ENCODE measurements at regions not wholly inside any gene's neighbourhood (a gene's known extent, or its start where the extent isn't known, plus 50 kb on each side); places are given as distances from the start of the nearest gene placed in this dataset.

GRCh38 chr2:48902521-48902920, 147.0 kb upstream of the LHCGR start:
- no peak for ATAC-seq (ENCODE audit: insufficient read depth, low FRiP score)
- no peak for DNase-seq
- TF ChIP-seq CTCF (IDR thresholded peaks at IDR 0.05; ENCODE audit: control extremely low read depth, extremely low read depth), result no peak
- WGBS, 2 donors, result 87% methylated on average over 5 of the region's 5 CpGs
- Histone ChIP-seq H3K9me3 (ENCODE audit: control insufficient read depth in 4 of 4, insufficient read depth in 3 of 4, low read length in 3 of 4) (no peaks in the 10 kb centered on the region), H3K4me3 (no peak overlapping the region), H3K27ac (ENCODE audit: low read depth in 1 of 2, low read length in 1 of 2) (no peak overlapping the region), H3K9ac (ENCODE audit: insufficient read depth in 1 of 2, low read length in 2 of 2) (no peak overlapping the region), H3K36me3 (ENCODE audit: control insufficient read depth in 4 of 4, insufficient read depth in 4 of 4, low read length in 4 of 4) (no peaks in the 10 kb centered on the region), H3K4me1 (ENCODE audit: control insufficient read depth in 5 of 5, insufficient read depth in 5 of 5, low read length in 5 of 5) (peaks cover 0 to 6% (median 0%) of the 10 kb centered on the region in 5 donors), H3K27me3 (ENCODE audit: control insufficient read depth in 3 of 3, insufficient read depth in 3 of 3, low read length in 2 of 3) (no peaks in the 10 kb centered on the region)

- H3K4me3 ChIP-seq, result no peak overlapping the region
- no peak for DNase-seq
- H3K9me3 ChIP-seq (ENCODE audit: control insufficient read depth in 4 of 4, insufficient read depth in 3 of 4, low read length in 3 of 4), result no peaks in the 10 kb centered on the region
- no peak overlapping the region for H3K27ac ChIP-seq (ENCODE audit: low read depth in 1 of 2, low read length in 1 of 2)
- H3K9ac ChIP-seq (ENCODE audit: insufficient read depth in 1 of 2, low read length in 2 of 2), result no peak overlapping the region
- no peaks in the 10 kb centered on the region for H3K27me3 ChIP-seq (ENCODE audit: control insufficient read depth in 3 of 3, insufficient read depth in 3 of 3, low read length in 2 of 3)
- H3K4me1 ChIP-seq (ENCODE audit: control insufficient read depth in 5 of 5, insufficient read depth in 5 of 5, low read length in 5 of 5), result peaks cover 0 to 6% (median 0%) of the 10 kb centered on the region in 5 donors
- 95% methylated on average over 2 of the region's 2 CpGs for WGBS, 2 donors
- no peak for ATAC-seq (ENCODE audit: insufficient read depth, low FRiP score)
- TF ChIP-seq CTCF (IDR thresholded peaks at IDR 0.05; ENCODE audit: control extremely low read depth, extremely low read depth), result no peak
- no peaks in the 10 kb centered on the region for H3K36me3 ChIP-seq (ENCODE audit: control insufficient read depth in 4 of 4, insufficient read depth in 4 of 4, low read length in 4 of 4)
Measured at GRCh38 chr2:48901416-48901815, 145.9 kb upstream of the LHCGR start.

- Histone ChIP-seq H3K27ac (ENCODE audit: low read depth in 1 of 2, low read length in 1 of 2) (no peak overlapping the region), H3K4me1 (ENCODE audit: control insufficient read depth in 5 of 5, insufficient read depth in 5 of 5, low read length in 5 of 5) (peaks cover 0 to 6% (median 0%) of the 10 kb centered on the region in 5 donors), H3K4me3 (no peak overlapping the region), H3K36me3 (ENCODE audit: control insufficient read depth in 4 of 4, insufficient read depth in 4 of 4, low read length in 4 of 4) (no peaks in the 10 kb centered on the region), H3K9ac (ENCODE audit: insufficient read depth in 1 of 2, low read length in 2 of 2) (no peak overlapping the region), H3K9me3 (ENCODE audit: control insufficient read depth in 4 of 4, insufficient read depth in 3 of 4, low read length in 3 of 4) (no peaks in the 10 kb centered on the region), H3K27me3 (ENCODE audit: control insufficient read depth in 3 of 3, insufficient read depth in 3 of 3, low read length in 2 of 3) (no peaks in the 10 kb centered on the region)
- ATAC-seq (ENCODE audit: insufficient read depth, low FRiP score), result no peak
- TF ChIP-seq CTCF (IDR thresholded peaks at IDR 0.05; ENCODE audit: control extremely low read depth, extremely low read depth), result no peak
- DNase-seq, result no peak
- 70 to 79% methylated on average over 1 of the region's 1 CpG for WGBS, 2 donors
Measured at GRCh38 chr2:48901015-48901343, 145.5 kb upstream of the LHCGR start.

- Histone ChIP-seq H3K27me3 (ENCODE audit: control insufficient read depth in 3 of 3, insufficient read depth in 3 of 3, low read length in 2 of 3) (no peaks in the 10 kb centered on the region), H3K9me3 (ENCODE audit: control insufficient read depth in 4 of 4, insufficient read depth in 3 of 4, low read length in 3 of 4) (no peaks in the 10 kb centered on the region), H3K9ac (ENCODE audit: insufficient read depth in 1 of 2, low read length in 2 of 2) (no peak overlapping the region), H3K27ac (ENCODE audit: low read depth in 1 of 2, low read length in 1 of 2) (no peak overlapping the region), H3K36me3 (ENCODE audit: control insufficient read depth in 4 of 4, insufficient read depth in 4 of 4, low read length in 4 of 4) (no peaks in the 10 kb centered on the region), H3K4me3 (no peak overlapping the region), H3K4me1 (ENCODE audit: control insufficient read depth in 5 of 5, insufficient read depth in 5 of 5, low read length in 5 of 5) (peaks cover 0 to 6% (median 0%) of the 10 kb centered on the region in 5 donors)
- ATAC-seq (ENCODE audit: insufficient read depth, low FRiP score) (no peak), DNase-seq (no peak)
- 66 to 73% methylated on average over 2 of the region's 2 CpGs for WGBS, 2 donors
- no peak for TF ChIP-seq CTCF (IDR thresholded peaks at IDR 0.05; ENCODE audit: control extremely low read depth, extremely low read depth)
Measured at GRCh38 chr2:48900321-48901014, 144.9 kb upstream of the LHCGR start.

Measured in lung (tissue), 11 donors.